ENCODE measurements at regions not wholly inside any gene's neighbourhood (a gene's known extent, or its start where the extent isn't known, plus 50 kb on each side); places are given as distances from the start of the nearest gene placed in this dataset.

DNA sequence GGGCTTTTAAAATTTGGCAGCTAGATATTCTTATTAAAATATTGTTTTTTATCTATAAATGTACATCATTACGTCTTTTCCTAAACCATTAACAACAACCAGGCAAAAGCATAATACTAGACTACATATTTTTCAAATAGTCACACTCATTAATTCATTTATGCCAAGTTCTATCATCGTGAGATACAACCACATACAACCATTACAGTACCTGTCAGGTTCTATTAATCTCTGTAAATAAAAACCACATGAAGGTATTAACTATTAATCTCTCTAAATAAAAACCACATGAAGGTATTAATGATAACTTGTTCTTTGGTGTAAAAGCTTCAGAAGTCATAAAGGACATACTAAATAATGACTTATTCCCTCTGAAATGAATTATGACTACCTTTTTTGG, 432.7 kb downstream of the TMX3 start:
- TF ChIP-seq, protein P1, sequence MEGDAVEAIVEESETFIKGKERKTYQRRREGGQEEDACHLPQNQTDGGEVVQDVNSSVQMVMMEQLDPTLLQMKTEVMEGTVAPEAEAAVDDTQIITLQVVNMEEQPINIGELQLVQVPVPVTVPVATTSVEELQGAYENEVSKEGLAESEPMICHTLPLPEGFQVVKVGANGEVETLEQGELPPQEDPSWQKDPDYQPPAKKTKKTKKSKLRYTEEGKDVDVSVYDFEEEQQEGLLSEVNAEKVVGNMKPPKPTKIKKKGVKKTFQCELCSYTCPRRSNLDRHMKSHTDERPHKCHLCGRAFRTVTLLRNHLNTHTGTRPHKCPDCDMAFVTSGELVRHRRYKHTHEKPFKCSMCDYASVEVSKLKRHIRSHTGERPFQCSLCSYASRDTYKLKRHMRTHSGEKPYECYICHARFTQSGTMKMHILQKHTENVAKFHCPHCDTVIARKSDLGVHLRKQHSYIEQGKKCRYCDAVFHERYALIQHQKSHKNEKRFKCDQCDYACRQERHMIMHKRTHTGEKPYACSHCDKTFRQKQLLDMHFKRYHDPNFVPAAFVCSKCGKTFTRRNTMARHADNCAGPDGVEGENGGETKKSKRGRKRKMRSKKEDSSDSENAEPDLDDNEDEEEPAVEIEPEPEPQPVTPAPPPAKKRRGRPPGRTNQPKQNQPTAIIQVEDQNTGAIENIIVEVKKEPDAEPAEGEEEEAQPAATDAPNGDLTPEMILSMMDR (IDR thresholded peaks at IDR 0.05; ENCODE audit: low read length): no peak
- TF ChIP-seq EZH2 (IDR thresholded peaks at IDR 0.05; ENCODE audit: borderline replicate concordance, low read length): no peak

Measured in OCI-LY1 (cell line).